ENCODE measurements at regions not wholly inside any gene's neighbourhood (a gene's known extent, or its start where the extent isn't known, plus 50 kb on each side); places are given as distances from the start of the nearest gene placed in this dataset.

DNA sequence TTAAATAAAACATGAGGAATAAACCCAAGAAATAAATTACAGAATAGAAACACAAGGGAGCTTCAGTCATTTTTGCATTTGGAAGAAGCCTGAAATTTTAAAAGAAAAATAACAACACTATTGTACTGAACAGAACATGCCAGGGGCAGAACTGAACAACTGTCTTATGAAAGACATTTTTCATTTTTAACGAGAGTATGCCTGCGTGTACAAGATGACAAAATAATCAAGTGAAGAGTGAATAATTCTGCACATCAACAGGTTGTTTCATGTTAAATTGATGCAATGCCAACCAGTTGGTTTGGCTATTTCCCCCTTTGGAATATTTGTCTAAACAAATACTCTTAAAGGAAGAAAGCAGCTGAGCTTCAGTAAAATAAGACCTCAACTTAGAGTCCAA, 103.3 kb upstream of the BTG1 start:
- TF ChIP-seq EZH2 (IDR thresholded peaks at IDR 0.05; ENCODE audit: low read depth) (no peak), CTCF (conservative IDR thresholded peaks at IDR 0.05) (no peak)
